GM12878 (cell line): ENCODE measurements at regions not wholly inside any gene's neighbourhood (a gene's known extent, or its start where the extent isn't known, plus 50 kb on each side); places are given as distances from the start of the nearest gene placed in this dataset.

ENCODE experiments used
- ATAC-seq: fragments of 200-7000 bp; cut with Tn5 transposase; 3 replicates; pipeline ENCODE4 v1.9.1; 2020; ENCODE audit warnings: mild to moderate bottlenecking, moderate library complexity
- BruUV-seq: library from RNA; stranded (reverse); fragments of 400-500 nt; replicated peaks from 2 replicates; lab custom pipeline; 2021; lab: Mats Ljungman, UMichigan
- CTCF ChIA-PET: fragments of 300-600 bp; sonication (Branson Sonifier 250); formaldehyde crosslinking; extraction: SDS; loops from one replicate; lab custom pipeline; 2021; ENCODE audit warnings: inconsistent platforms; lab: Yijun Ruan, JAX
- POLR2A ChIA-PET: fragments of 350-600 bp; formaldehyde crosslinking; extraction: SDS; loops from one replicate; lab custom pipeline; 2021; ENCODE audit warnings: inconsistent platforms; lab: Charles Lee
- RAD21 ChIA-PET: fragments of 300-600 bp; sonication (Branson Sonifier 250); formaldehyde crosslinking; loops from one replicate; lab custom pipeline; 2023; ENCODE audit warnings: antibody characterized with exemption; ENCODE audit not compliant: unreplicated experiment; lab: Charles Lee
- SMC1A ChIA-PET: fragments of 300-600 bp; sonication (Branson Sonifier 250); formaldehyde crosslinking; loops from one replicate; lab custom pipeline; 2023; ENCODE audit not compliant: unreplicated experiment, uncharacterized antibody; lab: Charles Lee
- DNase-seq: peaks from one replicate; pipeline ENCODE4 v3.0.0-alpha.2; 2011; ENCODE audit warnings: low read depth, low spot score
- FAIRE-seq: peaks from 3 replicates; lab custom pipeline; 2011; peaks lifted over from hg19 to GRCh38; lab: Jason Lieb, UNC
- H2AFZ ChIP-seq: 2 replicates; pipeline ENCODE4 v1.6.0; 2011; ENCODE audit warnings: low read depth, low read length, control low read depth; ENCODE audit not compliant: control insufficient read depth
- H3K27ac ChIP-seq: 2 replicates; pipeline ENCODE4 v1.5.1; 2011; ENCODE audit warnings: control low read depth; ENCODE audit not compliant: control insufficient read depth, insufficient read depth
- H3K27me3 ChIP-seq, 2 experiments: replicated peaks in 1 of 2; 2 replicates each; pipeline versions ENCODE4 v1.6.0 to v1.6.1; 2011; ENCODE audit warnings: low read length in 1 of 2; ENCODE audit not compliant: control insufficient read depth in 2 of 2, insufficient read depth in 2 of 2
- H3K36me3 ChIP-seq, 2 experiments: 2 replicates each; pipeline ENCODE4 v1.5.1; 2011; ENCODE audit warnings: low read length in 1 of 2; ENCODE audit not compliant: control insufficient read depth in 2 of 2, insufficient read depth in 2 of 2
- H3K4me1 ChIP-seq: 2 replicates; pipeline ENCODE4 v1.6.1; 2011; ENCODE audit warnings: mild to moderate bottlenecking, low read length, moderate library complexity, mixed read lengths; ENCODE audit not compliant: control insufficient read depth, insufficient read depth
- H3K4me2 ChIP-seq: 2 replicates; pipeline ENCODE4 v1.6.0; 2011; ENCODE audit warnings: control low read depth; ENCODE audit not compliant: control insufficient read depth, insufficient read depth
- H3K4me3 ChIP-seq: fragments of 200-600 bp; sonication (generic); 2 replicates; pipeline ENCODE4 v1.5.1; 2016
- H3K79me2 ChIP-seq: 2 replicates; pipeline ENCODE4 v1.6.0; 2011; ENCODE audit warnings: low read length; ENCODE audit not compliant: control insufficient read depth, insufficient read depth
- H3K9ac ChIP-seq: 2 replicates; pipeline ENCODE4 v1.8.0; 2011; ENCODE audit warnings: low read length, control low read depth, mixed read lengths; ENCODE audit not compliant: control insufficient read depth, insufficient read depth
- H3K9me3 ChIP-seq: replicated peaks from 3 replicates; pipeline ENCODE4 v1.5.1; 2011; ENCODE audit warnings: mild to moderate bottlenecking, low read length; ENCODE audit not compliant: control insufficient read depth, insufficient read depth
- H4K20me1 ChIP-seq: 2 replicates; pipeline ENCODE4 v1.6.0; 2011; ENCODE audit not compliant: control insufficient read depth, insufficient read depth
- ASH2L ChIP-seq: fragments of 300-600, 200-600 bp; sonication (generic); IDR thresholded peaks from 2 replicates; pipeline ENCODE4 v1.6.1; 2017; ENCODE audit warnings: low read depth, mild to moderate bottlenecking, borderline replicate concordance
- BCL3 ChIP-seq: IDR thresholded peaks from 2 replicates; pipeline ENCODE4 v1.6.1; 2011; ENCODE audit warnings: borderline replicate concordance, low read depth, mild to moderate bottlenecking, moderate library complexity, low read length; ENCODE audit not compliant: insufficient read depth, poor library complexity, severe bottlenecking
- CHD2 ChIP-seq: IDR thresholded peaks from 2 replicates; pipeline ENCODE4 v1.6.1; 2011; ENCODE audit warnings: low read depth, low read length, improper control_type of control experiment, borderline replicate concordance
- CREM ChIP-seq: IDR thresholded peaks from 2 replicates; pipeline ENCODE4 v1.6.1; 2014; ENCODE audit warnings: antibody characterized with exemption, low read depth
- EED ChIP-seq: sonication (generic); IDR thresholded peaks from 2 replicates; pipeline ENCODE4 v1.6.1; 2016; ENCODE audit warnings: antibody characterized with exemption, low read depth
- HDAC6 ChIP-seq: fragments of 200-600 bp; sonication (generic); IDR thresholded peaks from one replicate; pipeline ENCODE4 v1.8.0; 2017; ENCODE audit warnings: antibody characterized with exemption; ENCODE audit not compliant: unreplicated experiment
- IKZF2 ChIP-seq, 2 experiments: fragments of 450-650 bp; IDR thresholded peaks; 2 replicates each; pipeline ENCODE4 v1.6.1; 2017; ENCODE audit warnings: mild to moderate bottlenecking in 2 of 2, moderate library complexity in 2 of 2
- MEF2B ChIP-seq: fragments of 450-650 bp; IDR thresholded peaks from 2 replicates; pipeline ENCODE4 v1.6.1; 2018; ENCODE audit warnings: mild to moderate bottlenecking, moderate library complexity; ENCODE audit not compliant: partially characterized antibody, poor library complexity, severe bottlenecking
- MLLT1 ChIP-seq: fragments of 450-650 bp; IDR thresholded peaks from 2 replicates; pipeline ENCODE4 v1.6.1; 2016; ENCODE audit warnings: mild to moderate bottlenecking
- MXI1 ChIP-seq: fragments of 150-350 bp; IDR thresholded peaks from 2 replicates; pipeline ENCODE4 v1.6.1; 2011; ENCODE audit warnings: low read depth, mild to moderate bottlenecking, inconsistent platforms, low read length, improper control_type of control experiment
- NFIC ChIP-seq: IDR thresholded peaks from 2 replicates; pipeline ENCODE4 v1.6.1; 2012; ENCODE audit warnings: low read depth, mild to moderate bottlenecking, inconsistent platforms, low read length, moderate library complexity
- NFYB ChIP-seq: IDR thresholded peaks from 2 replicates; pipeline ENCODE4 v1.6.1; 2011; ENCODE audit warnings: low read depth, mild to moderate bottlenecking, low read length, improper control_type of control experiment, moderate library complexity; ENCODE audit not compliant: insufficient read depth
- PML ChIP-seq: IDR thresholded peaks from 2 replicates; pipeline ENCODE4 v1.6.1; 2012; ENCODE audit warnings: low read length, inconsistent platforms
- RB1 ChIP-seq: fragments of 450-650 bp; formaldehyde crosslinking; IDR thresholded peaks from 2 replicates; pipeline ENCODE4 v1.6.1; 2017; ENCODE audit warnings: mild to moderate bottlenecking, borderline replicate concordance
- RCOR1 ChIP-seq: conservative IDR thresholded peaks from 2 replicates; pipeline ENCODE4 v1.6.1; 2012; ENCODE audit warnings: low read depth, low read length, improper control_type of control experiment
- SKIL ChIP-seq: fragments of 450-650 bp; IDR thresholded peaks from 2 replicates; pipeline ENCODE4 v1.6.1; 2017; ENCODE audit warnings: mild to moderate bottlenecking, low read depth, inconsistent platforms; ENCODE audit not compliant: poor library complexity, severe bottlenecking
- YBX1 ChIP-seq: fragments of 450-650 bp; IDR thresholded peaks from 2 replicates; pipeline ENCODE4 v1.6.1; 2016; ENCODE audit warnings: antibody characterized with exemption
- ZNF24 ChIP-seq: fragments of 450-650 bp; IDR thresholded peaks from 2 replicates; pipeline ENCODE4 v1.6.1; 2017; ENCODE audit warnings: antibody characterized with exemption, mild to moderate bottlenecking
- WGBS: methylation state at CpG from one replicate; pipeline ENCODE4 v1.1.6; 2016; ENCODE audit warnings: low lambda C conversion rate; ENCODE audit not compliant: insufficient replicate concordance, insufficient coverage; ENCODE audit errors: missing lambda C conversion rate; 5-methylcytosine and 5-hydroxymethylcytosine counted together
- in situ Hi-C: fragments of 300-500 bp; cut with MboI; formaldehyde crosslinking; loops from 9 replicates; pipeline ENCODE4 v1.14.3; 2018; ENCODE audit warnings: mixed read lengths
- intact Hi-C: fragments of 100-400 bp; cut with micrococcal nuclease; formaldehyde crosslinking; loops from one replicate; pipeline ENCODE4 v1.14.2; 2022; ENCODE audit not compliant: unreplicated experiment

GRCh38 chr5:173831196-173831914 lies 56.8 kb upstream of the CPEB4 start (continued):
- TF ChIP-seq YBX1 (no peak), BCL3 (no peak), RB1 (no peak), CHD2 (no peak), PML (no peak), MEF2B (no peak)

- H3K4me1 ChIP-seq = peaks cover 31% of the 10 kb centered on the region
- no peaks in the 10 kb centered on the region for H4K20me1 ChIP-seq
- SMC1A ChIA-PET = interaction anchor here (1.1 to 19.8 kb wide), 16 partner anchors 9 to 191 kb away, joined by 3 to 283 read pairs (median 6); partner anchors contain the start of gene CPEB4
- no peaks in the 10 kb centered on the region for H3K36me3 ChIP-seq
- H3K4me2 ChIP-seq = peak overlapping the region; percentile 28; the same call in 1 of the 2 replicates
- no peak overlapping the region for H3K4me3 ChIP-seq
- peak; percentile 60 for DNase-seq
- BruUV-seq = no TSS peak
- H3K27ac ChIP-seq = peak overlapping the region; percentile 3; the same call in 1 of the 2 replicates
- WGBS = 5% methylated on average over 7 of the region's 7 CpGs
- intact Hi-C loops = no loop called here
- in situ Hi-C loops = no loop called here
- peak overlapping the region; percentile 8 for H2AFZ ChIP-seq
- POLR2A ChIA-PET = interaction anchor here (1.0 to 15.5 kb wide), 3 partner anchors 10 to 93 kb away, joined by 4 to 240 read pairs (median 30); partner anchors contain the start of gene CPEB4
- no peaks in the 10 kb centered on the region for H3K27me3 ChIP-seq
- FAIRE-seq = no peak
- CTCF ChIA-PET = interaction anchor here (1.6 to 4.3 kb wide), 7 partner anchors 11 to 217 kb away, joined by 5 to 26 read pairs (median 13); partner anchors contain the start of gene BOD1
- H3K79me2 ChIP-seq = no peaks in the 10 kb centered on the region
- H3K9me3 ChIP-seq = peaks cover 2% of the 10 kb centered on the region; the same call in 2 of the 3 replicates
- peak; percentile 54 for ATAC-seq
- H3K9ac ChIP-seq = no peak overlapping the region
- RAD21 ChIA-PET = interaction anchor here (0.6 to 15.3 kb wide), 10 partner anchors 8 to 152 kb away, joined by 3 to 395 read pairs (median 4); partner anchors contain the start of gene CPEB4
- TF ChIP-seq ZNF24 (0 out of 2 replicates have a peak, but pooled peaks have one; percentile 17), SKIL (peak; percentile 30), MXI1 (no peak), HDAC6 (no peak), RCOR1 (no peak), NFIC (peak; percentile 39; the same call in 1 of the 2 replicates), NFYB (no peak), EED (peak; percentile 78), ASH2L (no peak), MLLT1 (0 out of 2 replicates have a peak, but pooled peaks have one; percentile 29), CREM (peak; percentile 49), IKZF2 (IDR thresholded peaks at IDR 0.05) (peak; percentile 48 to 58)
These were observed 55.8 kb upstream of the CPEB4 start for GRCh38 chr5:173832386-173832785.
